ENCODE measurements at regions not wholly inside any gene's neighbourhood (a gene's known extent, or its start where the extent isn't known, plus 50 kb on each side); places are given as distances from the start of the nearest gene placed in this dataset.

DNA sequence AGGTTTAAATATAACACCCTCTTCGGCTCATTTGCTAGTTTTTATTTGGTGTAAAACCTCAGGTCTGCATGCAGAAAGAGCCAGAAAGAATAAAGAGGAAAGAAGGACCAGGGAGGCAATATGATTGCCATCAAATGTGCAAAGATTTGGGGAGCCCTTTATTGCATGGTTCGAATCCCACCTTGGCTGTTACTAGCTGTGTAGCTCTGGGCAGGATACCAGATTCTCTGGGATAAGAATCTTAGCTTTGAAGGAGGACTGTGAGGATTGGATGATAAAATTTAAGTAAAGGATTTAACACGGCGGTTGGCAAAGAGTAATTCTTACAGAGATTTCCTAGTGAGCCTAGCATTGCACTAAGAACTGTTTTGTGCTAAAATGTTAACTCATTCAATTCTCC is 510.2 kb upstream of the LCORL start:
- Histone ChIP-seq H3K9me3 (no peaks in the 10 kb centered on the region), H3K27me3 (replicated peaks; ENCODE audit: insufficient read depth) (no peaks in the 10 kb centered on the region), H3K4me3 (no peak overlapping the region), H3K36me3 (no peaks in the 10 kb centered on the region), H3K4me1 (ENCODE audit: control insufficient read depth in 1 of 2, low read depth in 2 of 2) (no peaks in the 10 kb centered on the region), H3K27ac (no peak overlapping the region)
- TF ChIP-seq CTCF (IDR thresholded peaks at IDR 0.05): no peak
- ATAC-seq (ENCODE audit: insufficient number of reproducible peaks, low FRiP score, low read depth) (no peak), DNase-seq (ENCODE audit: low spot score) (no peak)

DNA sequence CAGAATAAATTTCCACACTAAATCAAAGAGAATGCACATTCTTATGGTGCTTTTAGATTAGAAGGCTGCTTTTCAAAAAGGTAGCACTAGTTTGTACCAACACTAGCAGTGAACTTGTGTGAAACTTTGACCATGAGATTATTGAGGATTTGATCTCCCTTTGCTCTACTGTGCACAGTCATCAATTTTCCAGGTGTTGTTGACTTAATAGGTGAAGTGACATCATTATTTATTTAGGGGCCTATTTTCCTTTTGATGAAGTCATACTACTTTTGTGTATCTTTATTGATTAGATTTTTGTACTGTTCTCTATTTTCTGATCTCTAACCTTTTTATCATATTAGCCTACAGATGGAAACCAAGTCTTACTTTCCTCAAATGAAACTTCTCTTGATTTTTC is 507.9 kb upstream of the LCORL start:
- no peak for TF ChIP-seq CTCF (IDR thresholded peaks at IDR 0.05)
- ATAC-seq (ENCODE audit: insufficient number of reproducible peaks, low FRiP score, low read depth): no peak
- DNase-seq (ENCODE audit: low spot score): no peak
- Histone ChIP-seq H3K27ac (no peak overlapping the region), H3K27me3 (replicated peaks; ENCODE audit: insufficient read depth) (no peaks in the 10 kb centered on the region), H3K36me3 (no peaks in the 10 kb centered on the region), H3K4me3 (no peak overlapping the region), H3K9me3 (no peaks in the 10 kb centered on the region), H3K4me1 (ENCODE audit: control insufficient read depth in 1 of 2, low read depth in 2 of 2) (no peaks in the 10 kb centered on the region)

DNA sequence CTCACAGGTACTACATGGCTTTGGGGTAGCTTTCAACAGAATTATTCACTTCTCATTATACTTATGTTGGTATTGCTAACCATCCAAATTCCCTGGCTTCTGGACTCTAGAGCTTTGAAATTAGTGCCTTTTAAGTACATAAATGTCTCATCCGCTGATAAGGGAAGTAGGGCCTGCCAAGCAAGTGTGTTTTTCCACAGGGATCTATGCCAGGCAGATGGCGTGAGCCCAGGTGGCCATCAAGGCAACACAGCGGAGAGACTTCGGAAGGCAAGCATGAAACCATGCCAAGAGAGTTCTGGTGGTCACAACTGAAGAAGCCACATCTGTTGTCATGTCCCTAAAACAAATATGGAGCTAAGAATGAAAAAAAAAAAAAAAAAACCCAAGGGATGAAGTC is 503.1 kb upstream of the LCORL start:
- no peaks in the 10 kb centered on the region for H3K27me3 ChIP-seq (replicated peaks; ENCODE audit: insufficient read depth)
- DNase-seq (ENCODE audit: low spot score) (no peak), ATAC-seq (ENCODE audit: insufficient number of reproducible peaks, low FRiP score, low read depth) (no peak)
- no peaks in the 10 kb centered on the region for H3K9me3 ChIP-seq
- no peaks in the 10 kb centered on the region for H3K4me1 ChIP-seq (ENCODE audit: control insufficient read depth in 1 of 2, low read depth in 2 of 2)
- H3K27ac ChIP-seq: no peak overlapping the region
- H3K36me3 ChIP-seq: no peaks in the 10 kb centered on the region
- H3K4me3 ChIP-seq: no peak overlapping the region
- TF ChIP-seq CTCF (IDR thresholded peaks at IDR 0.05): no peak

- ATAC-seq (ENCODE audit: insufficient number of reproducible peaks, low FRiP score, low read depth): no peak
- no peak for TF ChIP-seq CTCF (IDR thresholded peaks at IDR 0.05)
- DNase-seq (ENCODE audit: low spot score): no peak
- no peaks in the 10 kb centered on the region for H3K36me3 ChIP-seq
- H3K4me3 ChIP-seq: no peak overlapping the region
- no peaks in the 10 kb centered on the region for H3K27me3 ChIP-seq (replicated peaks; ENCODE audit: insufficient read depth)
- H3K4me1 ChIP-seq (ENCODE audit: control insufficient read depth in 1 of 2, low read depth in 2 of 2): no peaks in the 10 kb centered on the region
- H3K9me3 ChIP-seq: no peaks in the 10 kb centered on the region
- no peak overlapping the region for H3K27ac ChIP-seq
Observed at GRCh38 chr4:18518098-18518497, 496.5 kb upstream of the LCORL start.

- no peaks in the 10 kb centered on the region for H3K9me3 ChIP-seq
- H3K27ac ChIP-seq: no peak overlapping the region
- no peaks in the 10 kb centered on the region for H3K27me3 ChIP-seq (replicated peaks; ENCODE audit: insufficient read depth)
- TF ChIP-seq CTCF (IDR thresholded peaks at IDR 0.05): no peak
- no peaks in the 10 kb centered on the region for H3K36me3 ChIP-seq
- no peak overlapping the region for H3K4me3 ChIP-seq
- ATAC-seq (ENCODE audit: insufficient number of reproducible peaks, low FRiP score, low read depth) (no peak), DNase-seq (ENCODE audit: low spot score) (no peak)
- H3K4me1 ChIP-seq (ENCODE audit: control insufficient read depth in 1 of 2, low read depth in 2 of 2): no peaks in the 10 kb centered on the region
Observed at GRCh38 chr4:18513861-18514260, 492.3 kb upstream of the LCORL start.
